ENCODE measurements at regions not wholly inside any gene's neighbourhood (a gene's known extent, or its start where the extent isn't known, plus 50 kb on each side); places are given as distances from the start of the nearest gene placed in this dataset.

GRCh38 chr4:11735651-11736050, 307.0 kb upstream of the HS3ST1 start:
- no peak for DNase-seq (ENCODE audit: low read depth)
- TF ChIP-seq, protein P1, sequence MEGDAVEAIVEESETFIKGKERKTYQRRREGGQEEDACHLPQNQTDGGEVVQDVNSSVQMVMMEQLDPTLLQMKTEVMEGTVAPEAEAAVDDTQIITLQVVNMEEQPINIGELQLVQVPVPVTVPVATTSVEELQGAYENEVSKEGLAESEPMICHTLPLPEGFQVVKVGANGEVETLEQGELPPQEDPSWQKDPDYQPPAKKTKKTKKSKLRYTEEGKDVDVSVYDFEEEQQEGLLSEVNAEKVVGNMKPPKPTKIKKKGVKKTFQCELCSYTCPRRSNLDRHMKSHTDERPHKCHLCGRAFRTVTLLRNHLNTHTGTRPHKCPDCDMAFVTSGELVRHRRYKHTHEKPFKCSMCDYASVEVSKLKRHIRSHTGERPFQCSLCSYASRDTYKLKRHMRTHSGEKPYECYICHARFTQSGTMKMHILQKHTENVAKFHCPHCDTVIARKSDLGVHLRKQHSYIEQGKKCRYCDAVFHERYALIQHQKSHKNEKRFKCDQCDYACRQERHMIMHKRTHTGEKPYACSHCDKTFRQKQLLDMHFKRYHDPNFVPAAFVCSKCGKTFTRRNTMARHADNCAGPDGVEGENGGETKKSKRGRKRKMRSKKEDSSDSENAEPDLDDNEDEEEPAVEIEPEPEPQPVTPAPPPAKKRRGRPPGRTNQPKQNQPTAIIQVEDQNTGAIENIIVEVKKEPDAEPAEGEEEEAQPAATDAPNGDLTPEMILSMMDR (conservative IDR thresholded peaks at IDR 0.05; ENCODE audit: low read depth, low read length), result no peak
- H3K4me3 ChIP-seq (ENCODE audit: low read depth, low read length), result no peak overlapping the region

DNA sequence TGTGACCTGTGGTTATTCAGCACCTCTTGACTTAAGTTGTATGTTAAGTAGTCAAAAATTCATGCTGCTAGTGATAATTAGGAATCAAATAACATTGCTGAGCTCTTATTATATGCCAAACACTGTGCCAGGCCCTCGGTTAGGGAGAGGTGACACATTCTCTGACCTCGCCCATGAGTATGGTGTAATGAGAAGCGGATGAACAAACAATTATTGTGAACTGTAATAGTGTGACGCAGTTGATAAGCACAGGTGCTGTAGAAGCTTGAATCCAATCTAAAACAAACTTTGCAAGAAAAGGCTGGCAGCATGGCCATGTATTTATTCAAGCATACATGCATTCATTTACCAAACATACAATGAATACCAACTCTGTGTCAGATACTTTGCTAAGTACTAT, 303.5 kb upstream of the HS3ST1 start:
- H3K4me3 ChIP-seq (ENCODE audit: low read depth, low read length), result no peak overlapping the region
- TF ChIP-seq, protein P1 (conservative IDR thresholded peaks at IDR 0.05; ENCODE audit: low read depth, low read length), result no peak
- DNase-seq (ENCODE audit: low read depth), result no peak

DNA sequence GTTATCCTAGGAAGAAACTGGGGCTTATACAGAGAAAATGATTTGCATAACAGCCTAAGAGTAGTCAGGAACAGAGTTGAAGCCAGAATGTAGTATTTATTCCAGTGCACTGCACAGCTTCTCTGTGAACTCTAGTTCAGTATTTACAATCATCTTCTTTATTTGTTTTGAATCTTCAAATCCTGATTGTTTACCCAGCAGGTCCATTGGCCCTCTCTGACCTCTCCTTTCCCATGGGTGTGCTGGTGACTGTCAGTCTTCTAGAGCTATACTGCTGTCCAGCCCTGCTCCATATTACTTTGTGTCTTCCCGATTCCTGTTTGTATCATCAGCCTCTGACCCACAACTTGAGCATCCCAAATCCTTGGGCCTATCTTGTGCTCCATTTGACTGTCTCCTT, 301.9 kb upstream of the HS3ST1 start:
- TF ChIP-seq, protein P1 (conservative IDR thresholded peaks at IDR 0.05; ENCODE audit: low read depth, low read length), result no peak
- DNase-seq (ENCODE audit: low read depth), result no peak
- H3K4me3 ChIP-seq (ENCODE audit: low read depth, low read length), result no peak overlapping the region

DNA sequence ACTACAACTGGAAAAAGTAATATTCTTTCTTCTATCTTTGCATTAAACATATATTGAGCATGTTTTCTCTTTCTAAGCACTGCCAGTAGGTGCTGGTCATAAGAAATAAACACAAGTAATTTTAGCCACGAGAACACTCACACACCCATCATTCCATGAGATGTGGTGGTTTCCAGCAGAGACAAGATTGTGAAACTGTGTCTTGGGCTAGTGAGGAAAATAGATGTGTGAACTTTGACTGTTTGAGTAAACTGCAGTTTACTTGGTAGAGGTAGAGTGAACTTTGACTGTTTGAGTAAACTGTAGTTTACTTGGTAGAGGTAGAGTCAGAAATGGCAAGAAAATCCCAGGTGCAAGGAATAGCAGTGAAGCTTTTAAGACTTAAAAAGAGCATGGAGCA, 300.9 kb upstream of the HS3ST1 start:
- DNase-seq (ENCODE audit: low read depth), result peak; percentile 66
- no peak overlapping the region for H3K4me3 ChIP-seq (ENCODE audit: low read depth, low read length)
- TF ChIP-seq, protein P1 (conservative IDR thresholded peaks at IDR 0.05; ENCODE audit: low read depth, low read length), result no peak

DNA sequence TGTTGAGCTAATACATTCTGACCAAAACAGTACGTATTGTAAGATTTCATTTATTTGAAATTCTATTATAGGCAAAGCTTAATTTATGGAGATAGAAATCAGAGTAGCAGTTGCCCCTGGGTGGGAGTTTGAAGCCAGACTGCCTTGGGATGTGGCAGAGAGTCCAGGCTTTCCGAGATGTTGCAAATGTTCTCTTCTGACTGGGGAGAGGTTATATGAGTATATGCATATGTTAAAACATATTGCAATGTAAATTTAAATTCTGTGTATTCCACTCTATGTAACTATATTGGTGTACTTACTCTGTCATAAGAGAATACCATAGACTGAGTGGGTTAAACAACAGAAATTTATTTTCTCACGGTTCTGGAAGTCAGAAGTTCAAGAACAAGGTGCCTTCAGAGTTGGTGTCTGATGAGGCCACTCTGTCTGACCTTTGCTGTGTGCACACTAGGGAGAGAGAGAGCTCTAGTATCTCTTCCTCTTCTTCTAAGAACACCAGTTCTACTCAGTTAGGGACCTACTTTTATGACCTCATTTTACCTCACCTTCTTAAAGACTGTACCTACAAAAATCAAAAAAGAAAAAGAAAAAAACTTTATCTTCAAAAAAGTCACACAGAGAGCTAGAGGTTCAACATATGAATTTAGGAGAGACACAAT, 299.3 kb upstream of the HS3ST1 start:
- no peak overlapping the region for H3K4me3 ChIP-seq (ENCODE audit: low read depth, low read length)
- TF ChIP-seq, protein P1 (conservative IDR thresholded peaks at IDR 0.05; ENCODE audit: low read depth, low read length), result no peak
- no peak for DNase-seq (ENCODE audit: low read depth)

GRCh38 chr4:11724731-11725130, 296.0 kb upstream of the HS3ST1 start:
- no peak overlapping the region for H3K4me3 ChIP-seq (ENCODE audit: low read depth, low read length)
- TF ChIP-seq, protein P1 (conservative IDR thresholded peaks at IDR 0.05; ENCODE audit: low read depth, low read length), result no peak
- DNase-seq (ENCODE audit: low read depth), result no peak

DNA sequence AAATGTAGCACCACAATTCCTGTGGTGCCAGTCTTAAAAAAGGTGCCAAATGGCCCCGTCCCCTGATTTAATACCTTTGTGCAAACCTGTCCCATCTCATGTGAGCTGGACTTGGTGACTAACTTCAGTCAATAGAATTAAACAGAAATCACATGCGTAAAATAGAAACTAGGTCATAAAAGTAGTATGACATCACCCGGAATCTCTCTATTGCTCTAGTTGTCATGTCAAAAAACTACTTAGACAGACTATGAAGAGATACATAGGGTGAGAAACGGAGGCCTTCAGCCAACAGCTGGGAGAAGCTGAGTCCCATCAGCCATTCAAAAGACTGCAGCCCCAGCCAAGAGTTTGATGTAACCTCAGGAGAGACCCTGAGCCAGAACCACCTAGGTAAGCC, 293.5 kb upstream of the HS3ST1 start:
- TF ChIP-seq, protein P1 (conservative IDR thresholded peaks at IDR 0.05; ENCODE audit: low read depth, low read length), result no peak
- DNase-seq (ENCODE audit: low read depth), result no peak
- no peak overlapping the region for H3K4me3 ChIP-seq (ENCODE audit: low read depth, low read length)

Data from epithelial cell of proximal tubule (primary cell).